ENCODE measurements at regions not wholly inside any gene's neighbourhood (a gene's known extent, or its start where the extent isn't known, plus 50 kb on each side); places are given as distances from the start of the nearest gene placed in this dataset.
"Not testable (repeated sequence)": the region's sequence is repeated elsewhere in the genome, so short reads cannot be mapped to it uniquely, and the experiment has no call there.

DNA sequence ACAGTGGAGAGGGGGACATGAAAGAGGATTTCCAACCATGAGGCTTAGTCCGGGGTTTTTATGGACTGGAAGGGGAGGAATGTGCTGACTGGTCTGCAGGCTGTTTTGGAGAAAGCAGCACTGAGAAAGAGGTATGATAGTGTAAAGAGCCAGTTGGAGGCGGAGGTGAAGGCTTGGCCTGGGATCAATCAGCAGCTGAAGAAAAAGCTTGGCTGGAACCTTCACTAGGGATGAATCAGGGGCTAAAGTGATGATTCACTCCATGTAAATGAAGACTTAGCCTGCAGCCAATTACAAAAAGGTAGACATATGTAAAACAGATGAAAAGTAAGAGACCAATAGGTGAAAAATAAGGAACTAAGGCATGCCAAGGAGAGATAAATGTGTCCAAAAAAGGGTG lies 1382.6 kb downstream of the GATA3 start:
- Histone ChIP-seq H3K27me3 (replicated peaks; ENCODE audit: control insufficient read depth, insufficient read depth, low read length) (no peaks in the 10 kb centered on the region), H3K36me3 (ENCODE audit: control insufficient read depth, insufficient read depth, low read length, severe bottlenecking) (no peaks in the 10 kb centered on the region), H3K4me1 (ENCODE audit: control insufficient read depth, insufficient read depth, low read length) (no peaks in the 10 kb centered on the region), H3K9ac (ENCODE audit: low read length) (no peak overlapping the region), H3K9me3 (ENCODE audit: control insufficient read depth, low read length) (no peaks in the 10 kb centered on the region), H3K4me3 (ENCODE audit: low read length) (no peak overlapping the region)
- no peak for DNase-seq (ENCODE audit: low read depth)

DNA sequence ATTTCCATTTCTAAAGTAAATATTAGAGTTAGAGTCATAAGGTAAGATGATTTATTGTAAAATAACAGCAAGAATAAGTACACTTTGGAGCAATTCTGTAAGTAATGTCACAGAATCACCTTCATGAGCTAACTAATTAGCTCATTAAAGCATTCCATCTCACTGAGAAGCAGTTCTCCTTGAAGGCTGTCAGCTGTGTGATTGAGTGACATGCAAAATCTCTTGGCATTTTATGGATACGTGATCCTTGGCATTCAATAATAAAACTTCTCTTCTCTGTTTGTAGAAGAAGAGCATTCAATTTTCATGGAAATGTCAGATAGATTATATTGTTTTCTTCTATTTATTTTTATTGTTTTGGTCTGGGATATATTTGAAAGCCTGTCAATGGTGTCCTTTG lies 1389.3 kb downstream of the GATA3 start:
- no peak overlapping the region for H3K9ac ChIP-seq (ENCODE audit: low read length)
- no peak overlapping the region for H3K4me3 ChIP-seq (ENCODE audit: low read length)

DNA sequence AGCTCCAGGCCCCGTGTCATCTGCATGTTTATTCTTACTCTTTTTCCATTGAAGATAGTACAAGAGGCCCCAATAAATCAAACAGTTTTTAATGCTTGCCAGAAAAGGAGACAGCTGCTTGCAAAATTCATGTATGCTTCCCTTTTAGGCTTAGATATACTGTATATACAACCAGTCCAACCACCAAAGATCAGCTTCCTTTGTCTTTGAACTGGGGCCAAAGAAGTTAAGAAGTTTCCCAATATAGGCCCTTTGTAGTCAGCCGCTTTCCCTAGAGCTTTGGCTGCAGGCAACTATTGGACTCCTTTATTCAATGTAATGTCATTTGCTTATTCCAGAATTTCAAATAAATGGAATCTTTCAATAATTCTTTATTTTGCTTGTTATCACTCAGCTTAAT lies 1395.0 kb downstream of the GATA3 start:
- Histone ChIP-seq H3K4me1 (ENCODE audit: control insufficient read depth, insufficient read depth, low read length) (no peaks in the 10 kb centered on the region), H3K36me3 (ENCODE audit: control insufficient read depth, insufficient read depth, low read length, severe bottlenecking) (no peaks in the 10 kb centered on the region), H3K9ac (ENCODE audit: low read length) (no peak overlapping the region), H3K9me3 (ENCODE audit: control insufficient read depth, low read length) (peaks cover 6% of the 10 kb centered on the region), H3K27me3 (replicated peaks; ENCODE audit: control insufficient read depth, insufficient read depth, low read length) (no peaks in the 10 kb centered on the region), H3K4me3 (ENCODE audit: low read length) (no peak overlapping the region)
- DNase-seq (ENCODE audit: low read depth), result no peak

More for the DNA sequence above, 1389.3 kb downstream of the GATA3 start:
- no peaks in the 10 kb centered on the region for H3K4me1 ChIP-seq (ENCODE audit: control insufficient read depth, insufficient read depth, low read length)
- DNase-seq (ENCODE audit: low read depth), result no peak
- H3K27me3 ChIP-seq (replicated peaks; ENCODE audit: control insufficient read depth, insufficient read depth, low read length), result no peaks in the 10 kb centered on the region
- H3K36me3 ChIP-seq (ENCODE audit: control insufficient read depth, insufficient read depth, low read length, severe bottlenecking), result no peaks in the 10 kb centered on the region
- H3K9me3 ChIP-seq (ENCODE audit: control insufficient read depth, low read length), result no peaks in the 10 kb centered on the region

DNA sequence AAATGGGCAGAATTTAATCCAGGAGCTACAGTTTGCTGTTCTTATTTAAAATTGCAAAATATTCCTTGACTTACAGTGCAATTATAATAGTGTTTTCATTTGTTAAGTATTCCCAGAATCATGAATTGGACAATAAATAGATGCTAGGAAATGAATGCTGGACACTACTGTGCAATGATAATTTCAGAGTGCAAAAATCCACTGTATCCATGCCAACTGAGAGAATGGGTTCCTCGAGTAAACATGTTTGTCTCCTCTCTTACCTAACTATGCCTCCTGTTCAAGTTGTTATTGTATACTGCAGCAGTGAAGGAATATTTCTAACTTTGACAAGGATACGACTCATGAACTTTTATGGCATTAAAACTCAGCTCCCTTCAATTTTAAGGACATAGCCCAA lies 1396.3 kb downstream of the GATA3 start:
- H3K9ac ChIP-seq (ENCODE audit: low read length), result no peak overlapping the region
- H3K4me1 ChIP-seq (ENCODE audit: control insufficient read depth, insufficient read depth, low read length), result no peaks in the 10 kb centered on the region
- DNase-seq (ENCODE audit: low read depth), result no peak
- peaks cover 7% of the 10 kb centered on the region for H3K9me3 ChIP-seq (ENCODE audit: control insufficient read depth, low read length)
- H3K36me3 ChIP-seq (ENCODE audit: control insufficient read depth, insufficient read depth, low read length, severe bottlenecking), result no peaks in the 10 kb centered on the region
- H3K4me3 ChIP-seq (ENCODE audit: low read length), result no peak overlapping the region
- H3K27me3 ChIP-seq (replicated peaks; ENCODE audit: control insufficient read depth, insufficient read depth, low read length), result no peaks in the 10 kb centered on the region

DNA sequence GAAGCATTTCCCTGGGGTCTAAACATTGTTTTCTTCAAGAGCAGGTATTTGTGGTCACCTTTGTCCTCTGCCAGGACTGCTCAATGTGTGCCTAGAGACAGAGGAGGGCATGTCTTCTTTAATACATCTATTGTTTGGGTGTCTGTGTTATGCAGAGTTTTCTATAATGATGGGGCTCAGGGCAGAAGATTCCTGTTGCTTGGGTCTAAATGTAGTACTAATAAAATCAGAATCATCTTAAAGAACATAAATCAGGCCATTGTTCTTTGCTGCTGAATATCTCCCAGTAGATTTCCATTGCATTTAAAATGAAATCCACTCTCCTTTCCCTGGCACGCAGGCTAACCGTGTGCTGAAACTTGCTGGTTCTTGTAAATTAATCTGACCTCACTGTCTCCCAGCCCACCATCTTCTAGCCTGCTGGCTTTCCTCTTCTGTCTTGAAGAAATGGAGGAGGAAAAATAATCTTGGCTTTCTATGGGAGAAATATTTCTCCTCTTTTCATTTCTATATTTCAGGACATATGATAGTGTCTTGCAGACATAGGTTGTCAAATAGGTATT lies 1396.8 kb downstream of the GATA3 start:
- Histone ChIP-seq H3K27me3 (replicated peaks; ENCODE audit: control insufficient read depth, insufficient read depth, low read length) (no peaks in the 10 kb centered on the region), H3K36me3 (ENCODE audit: control insufficient read depth, insufficient read depth, low read length, severe bottlenecking) (no peaks in the 10 kb centered on the region), H3K4me3 (ENCODE audit: low read length) (no peak overlapping the region), H3K9ac (ENCODE audit: low read length) (no peak overlapping the region), H3K4me1 (ENCODE audit: control insufficient read depth, insufficient read depth, low read length) (no peaks in the 10 kb centered on the region), H3K9me3 (ENCODE audit: control insufficient read depth, low read length) (peaks cover 7% of the 10 kb centered on the region)
- no peak for DNase-seq (ENCODE audit: low read depth)

DNA sequence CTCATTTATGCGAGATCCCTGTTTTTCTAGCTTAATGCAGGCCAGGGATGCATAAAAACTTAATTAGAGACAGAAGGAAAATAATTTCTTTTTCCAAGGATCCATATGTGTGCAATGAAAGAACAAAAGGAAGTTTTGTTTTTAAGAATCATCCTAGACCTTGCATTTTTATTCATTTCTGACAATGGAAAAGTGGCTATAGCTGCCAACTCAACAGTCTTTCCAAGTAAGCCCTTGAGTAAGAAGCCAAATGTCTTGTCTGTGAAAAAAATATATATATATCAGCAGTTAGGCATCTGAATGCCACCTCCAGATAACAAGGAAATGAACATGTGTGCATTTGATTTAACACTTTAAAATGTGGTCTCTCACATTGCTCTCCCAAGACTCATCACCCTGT lies 1397.6 kb downstream of the GATA3 start:
- DNase-seq (ENCODE audit: low read depth), result no peak
- Histone ChIP-seq H3K36me3 (ENCODE audit: control insufficient read depth, insufficient read depth, low read length, severe bottlenecking) (no peaks in the 10 kb centered on the region), H3K9ac (ENCODE audit: low read length) (no peak overlapping the region), H3K4me3 (ENCODE audit: low read length) (no peak overlapping the region), H3K9me3 (ENCODE audit: control insufficient read depth, low read length) (peaks cover 7% of the 10 kb centered on the region), H3K4me1 (ENCODE audit: control insufficient read depth, insufficient read depth, low read length) (no peaks in the 10 kb centered on the region), H3K27me3 (replicated peaks; ENCODE audit: control insufficient read depth, insufficient read depth, low read length) (no peaks in the 10 kb centered on the region)

DNA sequence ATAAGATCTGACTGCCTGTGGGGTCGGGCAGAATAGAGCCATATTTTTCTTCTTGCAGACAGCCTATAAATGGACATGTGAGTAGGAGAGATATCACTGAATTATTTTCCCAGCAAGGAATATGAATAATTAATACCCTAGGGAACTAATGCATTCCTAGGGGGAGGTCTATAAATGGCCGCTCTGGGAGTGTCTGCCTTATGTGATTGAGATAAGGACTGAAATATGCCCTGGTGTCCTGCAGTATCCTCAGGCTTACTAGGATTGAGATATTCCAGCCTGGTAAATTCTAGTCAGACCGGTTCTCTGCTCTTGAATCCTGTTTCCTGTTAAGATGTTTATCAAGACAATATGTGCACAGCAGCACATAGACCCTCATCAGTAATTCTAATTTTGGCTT lies 1399.4 kb downstream of the GATA3 start:
- H3K9me3 ChIP-seq (ENCODE audit: control insufficient read depth, low read length); H3K9ac ChIP-seq (ENCODE audit: low read length); H3K4me3 ChIP-seq (ENCODE audit: low read length); H3K36me3 ChIP-seq (ENCODE audit: control insufficient read depth, insufficient read depth, low read length, severe bottlenecking); DNase-seq (ENCODE audit: low read depth); H3K27me3 ChIP-seq (replicated peaks; ENCODE audit: control insufficient read depth, insufficient read depth, low read length); H3K4me1 ChIP-seq (ENCODE audit: control insufficient read depth, insufficient read depth, low read length): not testable (repeated sequence)

DNA sequence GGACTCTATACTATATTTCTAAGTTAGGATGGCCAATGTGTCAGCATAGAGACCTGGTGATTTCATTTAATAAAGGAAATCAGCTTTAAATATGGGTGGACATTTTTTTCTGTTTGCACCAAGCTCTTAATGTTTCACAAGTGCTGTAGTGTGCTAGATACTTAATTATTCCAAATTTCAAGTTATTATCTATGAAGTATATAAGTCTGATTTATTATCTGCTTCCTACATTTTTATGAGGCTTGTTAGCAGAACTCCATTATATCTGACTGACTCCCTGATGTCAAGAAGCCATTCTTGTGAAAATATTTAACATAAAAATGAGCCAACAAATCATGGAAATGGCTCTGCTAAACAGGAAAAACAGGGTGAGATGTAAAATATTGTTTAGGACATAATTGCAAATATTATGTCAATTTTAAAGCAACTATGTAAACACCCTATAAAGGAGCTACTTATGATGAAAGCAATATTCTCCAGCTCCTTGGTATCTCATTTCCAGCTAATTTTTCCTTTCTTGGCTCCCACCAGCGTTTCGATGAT lies 1415.2 kb downstream of the GATA3 start:
- Histone ChIP-seq H3K4me3 (ENCODE audit: low read length) (no peak overlapping the region), H3K9me3 (ENCODE audit: control insufficient read depth, low read length) (no peaks in the 10 kb centered on the region), H3K4me1 (ENCODE audit: control insufficient read depth, insufficient read depth, low read length) (no peaks in the 10 kb centered on the region), H3K27me3 (replicated peaks; ENCODE audit: control insufficient read depth, insufficient read depth, low read length) (no peaks in the 10 kb centered on the region), H3K9ac (ENCODE audit: low read length) (no peak overlapping the region), H3K36me3 (ENCODE audit: control insufficient read depth, insufficient read depth, low read length, severe bottlenecking) (no peaks in the 10 kb centered on the region)
- no peak for DNase-seq (ENCODE audit: low read depth)

DNA sequence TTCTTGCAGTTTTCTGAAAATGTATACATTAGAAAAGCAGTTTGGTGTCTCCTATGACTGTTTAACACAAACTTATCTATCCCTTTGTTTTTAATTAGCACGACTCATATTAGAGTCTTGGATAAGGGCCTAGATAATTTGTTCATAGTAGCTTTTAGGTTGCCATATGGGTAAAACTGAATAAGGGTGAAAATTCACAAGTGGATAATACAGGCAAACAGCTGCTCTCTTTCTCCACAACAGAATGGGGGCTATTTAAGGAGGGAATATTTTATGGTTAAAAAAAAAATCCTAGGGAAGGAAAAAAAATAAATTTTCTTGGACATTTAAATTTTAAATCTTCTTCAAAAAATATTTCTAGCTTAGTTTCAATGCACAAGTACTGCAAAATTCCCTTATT lies 1416.1 kb downstream of the GATA3 start:
- no peak overlapping the region for H3K4me3 ChIP-seq (ENCODE audit: low read length)
- H3K4me1 ChIP-seq (ENCODE audit: control insufficient read depth, insufficient read depth, low read length), result no peaks in the 10 kb centered on the region
- DNase-seq (ENCODE audit: low read depth), result no peak

DNA sequence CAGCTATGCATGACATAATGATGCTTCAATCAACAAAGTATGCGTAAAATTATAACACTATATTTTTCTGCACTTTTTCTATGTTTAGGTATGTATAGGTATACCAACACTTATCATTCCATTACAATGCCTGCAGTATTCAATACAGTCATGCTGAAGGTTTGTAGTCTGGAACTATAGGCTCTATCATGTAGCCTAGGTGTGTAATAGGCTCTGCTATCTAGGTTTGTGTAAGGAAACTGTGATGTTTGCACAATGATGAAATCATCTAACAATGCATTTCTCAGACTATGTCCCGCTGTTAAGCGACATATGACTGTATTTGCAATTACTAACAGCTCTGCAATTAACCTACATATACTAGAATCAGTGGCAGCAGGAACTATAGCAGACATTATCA lies 1447.5 kb downstream of the GATA3 start:
- no peak overlapping the region for H3K4me3 ChIP-seq (ENCODE audit: low read length)
- H3K36me3 ChIP-seq (ENCODE audit: control insufficient read depth, insufficient read depth, low read length, severe bottlenecking), result no peaks in the 10 kb centered on the region
- H3K9ac ChIP-seq (ENCODE audit: low read length), result no peak overlapping the region
- no peaks in the 10 kb centered on the region for H3K27me3 ChIP-seq (replicated peaks; ENCODE audit: control insufficient read depth, insufficient read depth, low read length)
- no peaks in the 10 kb centered on the region for H3K4me1 ChIP-seq (ENCODE audit: control insufficient read depth, insufficient read depth, low read length)
- DNase-seq (ENCODE audit: low read depth), result no peak
- no peaks in the 10 kb centered on the region for H3K9me3 ChIP-seq (ENCODE audit: control insufficient read depth, low read length)

More for the DNA sequence above, 1416.1 kb downstream of the GATA3 start:
- Histone ChIP-seq H3K9me3 (ENCODE audit: control insufficient read depth, low read length) (no peaks in the 10 kb centered on the region), H3K36me3 (ENCODE audit: control insufficient read depth, insufficient read depth, low read length, severe bottlenecking) (no peaks in the 10 kb centered on the region), H3K27me3 (replicated peaks; ENCODE audit: control insufficient read depth, insufficient read depth, low read length) (no peaks in the 10 kb centered on the region), H3K9ac (ENCODE audit: low read length) (no peak overlapping the region)

DNA sequence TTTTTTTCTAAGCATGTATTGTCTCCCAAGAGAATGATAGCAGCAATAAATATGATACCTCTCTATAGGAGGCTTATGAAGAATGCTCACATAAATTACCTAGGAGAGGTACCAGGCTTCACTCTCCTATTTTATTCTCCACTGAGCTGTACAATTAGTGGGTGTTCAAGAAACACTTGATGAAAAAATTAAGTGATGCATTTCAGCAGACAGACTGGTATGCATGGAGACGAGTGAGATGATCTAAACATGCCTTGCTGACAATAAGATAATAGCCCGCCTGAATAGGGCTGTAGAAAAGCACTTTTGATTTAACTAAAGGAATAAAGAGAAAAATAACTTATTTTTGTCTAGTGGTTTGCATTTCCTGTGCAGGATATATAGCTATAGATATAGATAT lies 1449.7 kb downstream of the GATA3 start:
- no peak for DNase-seq (ENCODE audit: low read depth)
- Histone ChIP-seq H3K4me1 (ENCODE audit: control insufficient read depth, insufficient read depth, low read length) (no peaks in the 10 kb centered on the region), H3K9ac (ENCODE audit: low read length) (no peak overlapping the region), H3K9me3 (ENCODE audit: control insufficient read depth, low read length) (no peaks in the 10 kb centered on the region), H3K27me3 (replicated peaks; ENCODE audit: control insufficient read depth, insufficient read depth, low read length) (no peaks in the 10 kb centered on the region), H3K4me3 (ENCODE audit: low read length) (no peak overlapping the region), H3K36me3 (ENCODE audit: control insufficient read depth, insufficient read depth, low read length, severe bottlenecking) (no peaks in the 10 kb centered on the region)

DNA sequence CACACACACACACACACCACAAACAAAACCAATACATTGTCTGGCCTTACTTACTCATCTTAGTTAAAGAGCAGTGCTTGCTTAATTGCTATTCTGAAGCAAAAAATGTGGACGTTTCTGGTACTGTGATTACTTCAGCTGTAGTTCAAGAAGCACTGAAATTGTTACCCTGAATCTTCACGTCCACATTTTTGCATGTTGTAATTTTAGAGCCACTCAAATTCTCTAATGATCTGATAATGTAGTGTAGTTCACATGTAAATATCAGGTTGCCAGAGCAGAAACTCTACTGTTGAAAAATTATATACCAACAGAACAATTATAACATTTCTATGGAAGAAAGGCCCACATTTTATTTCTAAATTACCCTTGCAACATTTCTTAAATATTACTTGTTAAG lies 1451.1 kb downstream of the GATA3 start:
- Histone ChIP-seq H3K4me3 (ENCODE audit: low read length) (no peak overlapping the region), H3K36me3 (ENCODE audit: control insufficient read depth, insufficient read depth, low read length, severe bottlenecking) (no peaks in the 10 kb centered on the region), H3K9ac (ENCODE audit: low read length) (no peak overlapping the region), H3K27me3 (replicated peaks; ENCODE audit: control insufficient read depth, insufficient read depth, low read length) (no peaks in the 10 kb centered on the region), H3K9me3 (ENCODE audit: control insufficient read depth, low read length) (no peaks in the 10 kb centered on the region), H3K4me1 (ENCODE audit: control insufficient read depth, insufficient read depth, low read length) (no peaks in the 10 kb centered on the region)
- DNase-seq (ENCODE audit: low read depth), result no peak
